ENCODE measurements at regions not wholly inside any gene's neighbourhood (a gene's known extent, or its start where the extent isn't known, plus 50 kb on each side); places are given as distances from the start of the nearest gene placed in this dataset.

- no peak overlapping the region for H3K4me3 ChIP-seq
- WGBS, 4 donors = 72 to 81% (median 78%) methylated on average over 3 of the region's 3 CpGs
- H3K27ac ChIP-seq = no peak overlapping the region
- H3K36me3 ChIP-seq (replicated peaks in 1 of 2) = no peaks in the 10 kb centered on the region
- intact Hi-C loops (cut with DNase I) = no loop called here
- no peaks in the 10 kb centered on the region for H3K27me3 ChIP-seq
- no peak for DNase-seq
- no peaks in the 10 kb centered on the region for H3K4me1 ChIP-seq (replicated peaks in 1 of 2)
- TF ChIP-seq CTCF (IDR thresholded peaks at IDR 0.05) = no peak
- no peak for TF ChIP-seq POLR2A (IDR thresholded peaks at IDR 0.05)
- H3K9me3 ChIP-seq (replicated peaks in 1 of 3) = no peaks in the 10 kb centered on the region
These were observed 224.0 kb upstream of the SIX2 start for GRCh38 chr2:45233301-45233700.

GRCh38 chr2:45232818-45233217 is 223.6 kb upstream of the SIX2 start:
- intact Hi-C loops (cut with DNase I) = no loop called here
- H3K4me1 ChIP-seq (replicated peaks in 1 of 2) = no peaks in the 10 kb centered on the region
- no peaks in the 10 kb centered on the region for H3K27me3 ChIP-seq
- H3K4me3 ChIP-seq = no peak overlapping the region
- no peak overlapping the region for H3K27ac ChIP-seq
- 68 to 84% (median 69%) methylated on average over 1 of the region's 1 CpG for whole genome bisulfite sequencing, 4 donors
- no peaks in the 10 kb centered on the region for H3K9me3 ChIP-seq (replicated peaks in 1 of 3)
- DNase-seq = no peak
- no peak for TF ChIP-seq POLR2A (IDR thresholded peaks at IDR 0.05)
- TF ChIP-seq CTCF (IDR thresholded peaks at IDR 0.05) = no peak
- no peaks in the 10 kb centered on the region for H3K36me3 ChIP-seq (replicated peaks in 1 of 2)

- TF ChIP-seq POLR2A (IDR thresholded peaks at IDR 0.05) (no peak), CTCF (IDR thresholded peaks at IDR 0.05) (no peak)
- Histone ChIP-seq H3K9me3 (replicated peaks in 1 of 3) (no peaks in the 10 kb centered on the region), H3K36me3 (replicated peaks in 1 of 2) (no peaks in the 10 kb centered on the region), H3K27me3 (no peaks in the 10 kb centered on the region), H3K4me3 (no peak overlapping the region), H3K4me1 (replicated peaks in 1 of 2) (no peaks in the 10 kb centered on the region), H3K27ac (no peak overlapping the region)
- intact Hi-C loops (cut with DNase I) = no loop called here
- DNase-seq = no peak
- 17 to 52% (median 49%) methylated on average over 1 of the region's 1 CpG for WGBS, 4 donors
These were observed 220.2 kb upstream of the SIX2 start for GRCh38 chr2:45229411-45229810.

- WGBS, 4 donors = 75 to 83% (median 79%) methylated on average over 3 of the region's 3 CpGs
- TF ChIP-seq POLR2A (IDR thresholded peaks at IDR 0.05) = no peak
- no peak for TF ChIP-seq CTCF (IDR thresholded peaks at IDR 0.05)
These were observed 218.1 kb upstream of the SIX2 start for GRCh38 chr2:45227347-45227746.

More at GRCh38 chr2:45227347-45227746, 218.1 kb upstream of the SIX2 start:
- DNase-seq = no peak
- Histone ChIP-seq H3K27me3 (no peaks in the 10 kb centered on the region), H3K9me3 (replicated peaks in 1 of 3) (no peaks in the 10 kb centered on the region), H3K4me1 (replicated peaks in 1 of 2) (no peaks in the 10 kb centered on the region), H3K4me3 (no peak overlapping the region), H3K36me3 (replicated peaks in 1 of 2) (no peaks in the 10 kb centered on the region), H3K27ac (no peak overlapping the region)
- intact Hi-C loops (cut with DNase I) = no loop called here
